IMR-90 (cell line): ENCODE measurements at regions not wholly inside any gene's neighbourhood (a gene's known extent, or its start where the extent isn't known, plus 50 kb on each side); places are given as distances from the start of the nearest gene placed in this dataset.

Experiments
- ATAC-seq: fragments of 200-7000 bp; cut with Tn5 transposase; 2 replicates; pipeline ENCODE4 v1.9.1; 2020; ENCODE audit warnings: low read depth, mild to moderate bottlenecking, moderate library complexity
- BruUV-seq: library from RNA; stranded (reverse); fragments of 400-500 nt; replicated peaks from 2 replicates; lab custom pipeline; 2021; lab: Mats Ljungman, UMichigan
- CTCF ChIA-PET: fragments of 300-600 bp; formaldehyde crosslinking; extraction: SDS; loops from one replicate; lab custom pipeline; 2021; ENCODE audit warnings: antibody characterized with exemption; lab: Yijun Ruan, JAX
- POLR2A ChIA-PET: fragments of 300-600 bp; sonication (Branson Sonifier 250); formaldehyde crosslinking; loops from one replicate; lab custom pipeline; 2022; ENCODE audit warnings: antibody characterized with exemption; ENCODE audit not compliant: unreplicated experiment; lab: Charles Lee
- DNase-seq: peaks from one replicate; pipeline ENCODE4 v3.0.0; 2013
- H2AFZ ChIP-seq: replicated peaks from 2 replicates; pipeline ENCODE3; 2013; ENCODE audit warnings: low read length, mild to moderate bottlenecking; ENCODE audit not compliant: poor library complexity
- H2AK5ac ChIP-seq: 2 replicates; pipeline ENCODE4 v1.6.1; 2013; ENCODE audit warnings: low read depth, low read length, inconsistent platforms
- H2AK9ac ChIP-seq: replicated peaks from 2 replicates; pipeline ENCODE3; 2013; ENCODE audit warnings: mild to moderate bottlenecking, low read depth, low read length, moderate library complexity; ENCODE audit not compliant: poor library complexity
- H2BK120ac ChIP-seq: 2 replicates; pipeline ENCODE4 v1.6.1; 2013; ENCODE audit warnings: low read depth, low read length, inconsistent platforms
- H2BK15ac ChIP-seq: 3 replicates; pipeline ENCODE4 v1.6.1; 2013; ENCODE audit warnings: low read depth, low read length, inconsistent platforms
- H2BK20ac ChIP-seq: 2 replicates; pipeline ENCODE4 v1.6.1; 2013; ENCODE audit warnings: low read depth, mild to moderate bottlenecking, inconsistent platforms, low read length, moderate library complexity
- H2BK5ac ChIP-seq: 2 replicates; pipeline ENCODE4 v1.6.1; 2013; ENCODE audit warnings: mild to moderate bottlenecking, low read depth, low read length, inconsistent platforms; ENCODE audit not compliant: poor library complexity, severe bottlenecking
- H3K14ac ChIP-seq: replicated peaks from 2 replicates; pipeline ENCODE4 v1.6.1; 2013; ENCODE audit warnings: low read depth, low read length, inconsistent platforms
- H3K18ac ChIP-seq: 2 replicates; pipeline ENCODE4 v1.6.1; 2013; ENCODE audit warnings: low read depth, low read length, control low read depth
- H3K23ac ChIP-seq: 2 replicates; pipeline ENCODE4 v1.6.1; 2013; ENCODE audit warnings: low read depth, low read length, inconsistent platforms
- H3K27ac ChIP-seq: 2 replicates; pipeline ENCODE4 v1.5.1; 2013; ENCODE audit warnings: mild to moderate bottlenecking, control low read depth, low read length; ENCODE audit not compliant: insufficient read depth
- H3K27me3 ChIP-seq: 2 replicates; pipeline ENCODE4 v1.6.1; 2013; ENCODE audit warnings: low read length; ENCODE audit not compliant: control insufficient read depth, insufficient read depth
- H3K36me3 ChIP-seq: 2 replicates; pipeline ENCODE4 v1.6.1; 2013; ENCODE audit warnings: low read length, mixed read lengths; ENCODE audit not compliant: control insufficient read depth, insufficient read depth
- H3K4ac ChIP-seq: 2 replicates; pipeline ENCODE4 v1.6.1; 2013; ENCODE audit warnings: low read depth, low read length, inconsistent platforms
- H3K4me1 ChIP-seq: 2 replicates; pipeline ENCODE4 v1.6.1; 2013; ENCODE audit warnings: low read length, mixed read lengths; ENCODE audit not compliant: control insufficient read depth, insufficient read depth
- H3K4me2 ChIP-seq: 2 replicates; pipeline ENCODE4 v1.6.1; 2013; ENCODE audit warnings: low read depth, mild to moderate bottlenecking, control low read depth, low read length, moderate library complexity
- H3K4me3 ChIP-seq: 2 replicates; pipeline ENCODE4 v1.5.1; 2013; ENCODE audit warnings: low read depth, mild to moderate bottlenecking, control low read depth, low read length, moderate library complexity; ENCODE audit not compliant: insufficient read depth
- H3K56ac ChIP-seq: 2 replicates; pipeline ENCODE4 v1.6.1; 2013; ENCODE audit warnings: low read length, inconsistent platforms; ENCODE audit not compliant: insufficient read depth; ENCODE audit errors: extremely low read depth
- H3K79me1 ChIP-seq, 2 experiments: 2 replicates each; pipeline ENCODE4 v1.6.1; 2013; ENCODE audit warnings: low read length in 2 of 2, inconsistent platforms in 1 of 2, low read depth in 1 of 2
- H3K9ac ChIP-seq: 2 replicates; pipeline ENCODE4 v1.6.1; 2013; ENCODE audit warnings: low read depth, low read length, control low read depth
- H3K9me1 ChIP-seq: 2 replicates; pipeline ENCODE4 v1.6.1; 2013; ENCODE audit warnings: low read length, inconsistent platforms; ENCODE audit not compliant: insufficient read depth
- H3K9me3 ChIP-seq: 2 replicates; pipeline ENCODE4 v1.6.1; 2013; ENCODE audit warnings: low read length; ENCODE audit not compliant: control insufficient read depth, insufficient read depth
- H4K20me1 ChIP-seq: 2 replicates; pipeline ENCODE4 v1.6.1; 2013; ENCODE audit warnings: low read length, inconsistent platforms; ENCODE audit not compliant: insufficient read depth
- H4K5ac ChIP-seq: 2 replicates; pipeline ENCODE4 v1.6.1; 2013; ENCODE audit warnings: mild to moderate bottlenecking, low read depth, low read length, control low read depth
- H4K8ac ChIP-seq, 2 experiments: 2 replicates each; pipeline ENCODE4 v1.6.1; 2013; ENCODE audit warnings: low read depth in 2 of 2, low read length in 2 of 2, control low read depth in 1 of 2, inconsistent platforms in 1 of 2
- H4K91ac ChIP-seq: 2 replicates; pipeline ENCODE4 v1.6.1; 2013; ENCODE audit warnings: low read depth, low read length, inconsistent platforms; ENCODE audit not compliant: insufficient read depth
- BHLHE40 ChIP-seq: fragments of 150-350 bp; IDR thresholded peaks from 2 replicates; pipeline ENCODE4 v1.6.1; 2016; ENCODE audit warnings: mild to moderate bottlenecking, low read depth, low read length
- FOS ChIP-seq: fragments of 150-350 bp; IDR thresholded peaks from 2 replicates; pipeline ENCODE4 v1.6.1; 2016; ENCODE audit warnings: low read depth, low read length
- MAZ ChIP-seq: IDR thresholded peaks from 2 replicates; pipeline ENCODE4 v1.6.1; 2012; ENCODE audit warnings: low read depth, mild to moderate bottlenecking, low read length, improper control_type of control experiment, moderate library complexity, borderline replicate concordance
- MXI1 ChIP-seq: IDR thresholded peaks from 2 replicates; pipeline ENCODE4 v1.6.1; 2012; ENCODE audit warnings: low read depth, mild to moderate bottlenecking, low read length, moderate library complexity, borderline replicate concordance
- POLR2A ChIP-seq: IDR thresholded peaks from 2 replicates; pipeline ENCODE4 v1.6.1; 2012; ENCODE audit warnings: mild to moderate bottlenecking, low read depth, low read length
- RAD21 ChIP-seq: IDR thresholded peaks from 2 replicates; pipeline ENCODE4 v1.6.1; 2012; ENCODE audit warnings: low read length, improper control_type of control experiment
- RCOR1 ChIP-seq: IDR thresholded peaks from 2 replicates; pipeline ENCODE4 v1.6.1; 2012; ENCODE audit warnings: mild to moderate bottlenecking, low read length, improper control_type of control experiment; ENCODE audit not compliant: insufficient replicate concordance
- RFX5 ChIP-seq: IDR thresholded peaks from 2 replicates; pipeline ENCODE4 v1.8.0; 2012; ENCODE audit warnings: low read depth, mild to moderate bottlenecking, low read length, moderate library complexity
- SMC3 ChIP-seq: fragments of 150-350 bp; IDR thresholded peaks from 2 replicates; pipeline ENCODE4 v1.6.1; 2016; ENCODE audit warnings: low read depth, mild to moderate bottlenecking, antibody characterized with exemption, low read length, moderate library complexity
- WGBS, 2 experiments: methylation state at CpG; one replicate each; pipeline versions ENCODE4 v1.1.5 to v1.1.7; 2013; ENCODE audit warnings: missing lambda C conversion rate in 2 of 2; ENCODE audit not compliant: insufficient read length in 1 of 2; ENCODE audit errors: extremely low coverage in 2 of 2; 5-methylcytosine and 5-hydroxymethylcytosine counted together
- dilution Hi-C: fragments of 300-500 bp; cut with HindIII; formaldehyde crosslinking; loops from one replicate; pipeline ENCODE4 v1.14.3; 2018; ENCODE audit warnings: low sequenced_read_pairs; ENCODE audit not compliant: unreplicated experiment
- in situ Hi-C: fragments of 300-500 bp; cut with MboI; formaldehyde crosslinking; loops from 3 replicates; pipeline ENCODE4 v1.14.3; 2019; ENCODE audit warnings: low sequenced_read_pairs, inconsistent platforms, mixed read lengths
- intact Hi-C: fragments of 100-400 bp; cut with micrococcal nuclease; formaldehyde crosslinking; loops from 2 replicates; pipeline ENCODE4 v1.10.0; 2022
- TF ChIP-seq, protein P1 (sequence below): conservative IDR thresholded peaks from 2 replicates; pipeline ENCODE4 v1.5.1; 2012; ENCODE audit warnings: mild to moderate bottlenecking, low read depth, low read length, improper control_type of control experiment
- TF ChIP-seq, protein P2 (sequence below): fragments of 150-350 bp; IDR thresholded peaks from 2 replicates; pipeline ENCODE4 v1.6.1; 2016; ENCODE audit warnings: low read depth, mild to moderate bottlenecking, low read length, moderate library complexity, borderline replicate concordance

DNA sequence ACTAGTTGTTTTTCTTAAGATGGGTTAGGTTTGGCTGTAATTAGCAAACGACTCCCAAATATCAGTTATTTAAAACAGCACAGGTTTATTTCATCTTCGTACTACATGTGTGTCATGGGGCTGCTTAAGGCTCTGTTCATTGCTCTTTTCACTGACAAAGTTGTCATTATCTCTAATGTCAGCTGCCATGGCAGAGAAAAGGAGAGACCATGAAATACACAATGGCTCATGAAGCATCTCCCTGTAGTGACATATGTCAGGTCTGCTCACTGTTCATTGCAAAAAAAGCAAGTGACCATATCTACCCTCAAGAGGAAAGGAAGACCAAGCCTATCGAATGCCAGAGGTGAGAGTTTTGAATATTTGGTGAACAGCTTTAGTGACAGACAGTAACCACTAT, 52.2 kb upstream of the PCDH7 start:
- no peaks in the 10 kb centered on the region for H4K20me1 ChIP-seq
- no peak overlapping the region for H3K9ac ChIP-seq
- H3K4me1 ChIP-seq, result no peaks in the 10 kb centered on the region
- H4K5ac ChIP-seq, result no peak overlapping the region
- H4K8ac ChIP-seq, result no peak overlapping the region
- no peaks in the 10 kb centered on the region for H3K36me3 ChIP-seq
- no peak overlapping the region for H3K27ac ChIP-seq
- H3K9me3 ChIP-seq, result no peaks in the 10 kb centered on the region
- CTCF ChIA-PET, result no interaction called here
- H3K56ac ChIP-seq, result no peak overlapping the region
- H3K4me3 ChIP-seq, result no peak overlapping the region
- WGBS, 2 experiments, result no CpG with 5 or more reads among the region's 3 CpGs
- no peak overlapping the region for H2BK15ac ChIP-seq
- H3K9me1 ChIP-seq, result no peaks in the 10 kb centered on the region
- H3K18ac ChIP-seq, result no peak overlapping the region
- H2BK120ac ChIP-seq, result no peak overlapping the region
- H3K4me2 ChIP-seq, result no peak overlapping the region
- H3K27me3 ChIP-seq, result no peaks in the 10 kb centered on the region
- intact Hi-C loops, result no loop called here
- DNase-seq (no peak), ATAC-seq (no peak)
- H2BK5ac ChIP-seq, result no peak overlapping the region
- H3K23ac ChIP-seq, result no peak overlapping the region
- no peak overlapping the region for H2BK20ac ChIP-seq
- no peak overlapping the region for H4K91ac ChIP-seq
- no peaks in the 10 kb centered on the region for H3K79me1 ChIP-seq
- no peak overlapping the region for H2AK9ac ChIP-seq
- dilution Hi-C loops, result no loop called here
- TF ChIP-seq, protein P1, sequence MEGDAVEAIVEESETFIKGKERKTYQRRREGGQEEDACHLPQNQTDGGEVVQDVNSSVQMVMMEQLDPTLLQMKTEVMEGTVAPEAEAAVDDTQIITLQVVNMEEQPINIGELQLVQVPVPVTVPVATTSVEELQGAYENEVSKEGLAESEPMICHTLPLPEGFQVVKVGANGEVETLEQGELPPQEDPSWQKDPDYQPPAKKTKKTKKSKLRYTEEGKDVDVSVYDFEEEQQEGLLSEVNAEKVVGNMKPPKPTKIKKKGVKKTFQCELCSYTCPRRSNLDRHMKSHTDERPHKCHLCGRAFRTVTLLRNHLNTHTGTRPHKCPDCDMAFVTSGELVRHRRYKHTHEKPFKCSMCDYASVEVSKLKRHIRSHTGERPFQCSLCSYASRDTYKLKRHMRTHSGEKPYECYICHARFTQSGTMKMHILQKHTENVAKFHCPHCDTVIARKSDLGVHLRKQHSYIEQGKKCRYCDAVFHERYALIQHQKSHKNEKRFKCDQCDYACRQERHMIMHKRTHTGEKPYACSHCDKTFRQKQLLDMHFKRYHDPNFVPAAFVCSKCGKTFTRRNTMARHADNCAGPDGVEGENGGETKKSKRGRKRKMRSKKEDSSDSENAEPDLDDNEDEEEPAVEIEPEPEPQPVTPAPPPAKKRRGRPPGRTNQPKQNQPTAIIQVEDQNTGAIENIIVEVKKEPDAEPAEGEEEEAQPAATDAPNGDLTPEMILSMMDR, result no peak
- TF ChIP-seq FOS, result no peak
- TF ChIP-seq MAZ, result no peak
- TF ChIP-seq BHLHE40, result no peak
- TF ChIP-seq, protein P2, sequence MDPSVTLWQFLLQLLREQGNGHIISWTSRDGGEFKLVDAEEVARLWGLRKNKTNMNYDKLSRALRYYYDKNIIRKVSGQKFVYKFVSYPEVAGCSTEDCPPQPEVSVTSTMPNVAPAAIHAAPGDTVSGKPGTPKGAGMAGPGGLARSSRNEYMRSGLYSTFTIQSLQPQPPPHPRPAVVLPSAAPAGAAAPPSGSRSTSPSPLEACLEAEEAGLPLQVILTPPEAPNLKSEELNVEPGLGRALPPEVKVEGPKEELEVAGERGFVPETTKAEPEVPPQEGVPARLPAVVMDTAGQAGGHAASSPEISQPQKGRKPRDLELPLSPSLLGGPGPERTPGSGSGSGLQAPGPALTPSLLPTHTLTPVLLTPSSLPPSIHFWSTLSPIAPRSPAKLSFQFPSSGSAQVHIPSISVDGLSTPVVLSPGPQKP, result no peak
- no peak for TF ChIP-seq RCOR1
- TF ChIP-seq SMC3, result no peak
- TF ChIP-seq RFX5, result no peak
- TF ChIP-seq RAD21, result no peak
- no peak for TF ChIP-seq POLR2A
- TF ChIP-seq MXI1, result no peak
- POLR2A ChIA-PET, result no interaction called here
- H3K4ac ChIP-seq, result no peak overlapping the region
- in situ Hi-C loops, result no loop called here
- no peak overlapping the region for H2AFZ ChIP-seq
- no peak overlapping the region for H2AK5ac ChIP-seq
- H3K14ac ChIP-seq, result no peak overlapping the region
- no TSS peak for BruUV-seq
